ENCODE measurements at regions not wholly inside any gene's neighbourhood (a gene's known extent, or its start where the extent isn't known, plus 50 kb on each side); places are given as distances from the start of the nearest gene placed in this dataset.

DNA sequence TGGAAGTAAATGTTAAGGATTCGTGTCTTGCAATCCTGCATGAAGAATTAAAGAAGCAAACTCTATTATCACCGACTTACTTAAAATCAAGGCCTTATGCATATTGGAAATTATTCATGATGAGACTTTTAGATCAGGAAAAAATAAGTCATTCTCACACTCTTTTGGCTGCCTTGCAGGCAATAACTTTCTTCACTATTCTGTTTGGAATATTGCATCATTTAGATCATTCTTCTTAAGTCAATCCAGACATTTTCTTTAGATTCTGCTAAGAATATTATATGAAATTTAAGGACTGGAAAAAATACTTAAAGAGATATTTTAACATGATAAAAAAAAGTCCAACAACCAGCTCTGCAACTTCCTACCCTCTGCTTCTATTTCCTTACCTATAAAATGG, 245.4 kb downstream of the LRRN1 start:
- Histone ChIP-seq H3K4me1 (no peaks in the 10 kb centered on the region), H3K36me3 (no peaks in the 10 kb centered on the region), H3K4me3 (no peak overlapping the region), H3K27me3 (no peaks in the 10 kb centered on the region), H3K27ac (no peak overlapping the region), H3K9me3 (peaks cover 0 to 3% (median 0%) of the 10 kb centered on the region in 11 donors)
- no peak for DNase-seq
- 90 to 93% methylated on average over 2 of the region's 2 CpGs for WGBS, 2 donors
- TF ChIP-seq, protein P1, sequence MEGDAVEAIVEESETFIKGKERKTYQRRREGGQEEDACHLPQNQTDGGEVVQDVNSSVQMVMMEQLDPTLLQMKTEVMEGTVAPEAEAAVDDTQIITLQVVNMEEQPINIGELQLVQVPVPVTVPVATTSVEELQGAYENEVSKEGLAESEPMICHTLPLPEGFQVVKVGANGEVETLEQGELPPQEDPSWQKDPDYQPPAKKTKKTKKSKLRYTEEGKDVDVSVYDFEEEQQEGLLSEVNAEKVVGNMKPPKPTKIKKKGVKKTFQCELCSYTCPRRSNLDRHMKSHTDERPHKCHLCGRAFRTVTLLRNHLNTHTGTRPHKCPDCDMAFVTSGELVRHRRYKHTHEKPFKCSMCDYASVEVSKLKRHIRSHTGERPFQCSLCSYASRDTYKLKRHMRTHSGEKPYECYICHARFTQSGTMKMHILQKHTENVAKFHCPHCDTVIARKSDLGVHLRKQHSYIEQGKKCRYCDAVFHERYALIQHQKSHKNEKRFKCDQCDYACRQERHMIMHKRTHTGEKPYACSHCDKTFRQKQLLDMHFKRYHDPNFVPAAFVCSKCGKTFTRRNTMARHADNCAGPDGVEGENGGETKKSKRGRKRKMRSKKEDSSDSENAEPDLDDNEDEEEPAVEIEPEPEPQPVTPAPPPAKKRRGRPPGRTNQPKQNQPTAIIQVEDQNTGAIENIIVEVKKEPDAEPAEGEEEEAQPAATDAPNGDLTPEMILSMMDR (IDR thresholded peaks at IDR 0.05), result no peak
- ATAC-seq, result no peak
- intact Hi-C loops (cut with DNase I), result no loop called here

DNA sequence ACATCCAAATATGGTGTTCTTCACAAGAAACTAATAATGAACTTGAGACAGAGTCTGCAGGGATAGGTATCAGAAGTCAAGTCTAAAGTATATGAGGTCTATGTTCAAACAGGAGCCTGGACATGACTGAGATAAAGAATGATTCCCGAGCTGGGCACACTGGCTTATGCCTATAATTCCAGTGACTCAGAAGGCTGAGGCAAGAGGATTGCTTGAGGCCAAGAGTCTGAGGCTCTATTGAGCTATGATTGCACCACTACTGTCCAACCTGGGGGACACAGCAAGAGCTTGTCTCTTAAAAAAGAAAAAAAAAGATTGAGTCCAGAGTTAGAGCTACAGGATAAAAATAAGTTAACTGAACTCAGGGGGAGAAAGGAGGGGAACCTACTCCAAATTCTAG, 246.5 kb downstream of the LRRN1 start:
- TF ChIP-seq, protein P1 (IDR thresholded peaks at IDR 0.05), result no peak
- H3K4me1 ChIP-seq, result no peaks in the 10 kb centered on the region
- H3K9me3 ChIP-seq, result peaks cover 0 to 12% (median 0%) of the 10 kb centered on the region in 11 donors
- ATAC-seq, result no peak
- intact Hi-C loops (cut with DNase I), result no loop called here
- H3K4me3 ChIP-seq, result no peak overlapping the region
- no peaks in the 10 kb centered on the region for H3K27me3 ChIP-seq
- no peak for DNase-seq
- no peak overlapping the region for H3K27ac ChIP-seq
- WGBS, 2 donors, result 59 to 82% methylated on average over 1 of the region's 1 CpG
- no peaks in the 10 kb centered on the region for H3K36me3 ChIP-seq

GRCh38 chr3:4047366-4047765, 248.1 kb downstream of the LRRN1 start:
- H3K27ac ChIP-seq, result no peak overlapping the region
- 90 to 97% methylated on average over 1 of the region's 1 CpG for WGBS, 2 donors
- TF ChIP-seq, protein P1 (IDR thresholded peaks at IDR 0.05), result no peak
- H3K9me3 ChIP-seq, result peaks cover 0 to 12% (median 0%) of the 10 kb centered on the region in 11 donors
- H3K4me1 ChIP-seq, result no peaks in the 10 kb centered on the region
- H3K36me3 ChIP-seq, result no peaks in the 10 kb centered on the region
- ATAC-seq, result no peak
- H3K4me3 ChIP-seq, result no peak overlapping the region
- intact Hi-C loops (cut with DNase I), result no loop called here
- no peak for DNase-seq
- no peaks in the 10 kb centered on the region for H3K27me3 ChIP-seq

GRCh38 chr3:4052706-4053105, 250.5 kb upstream of the SETMAR start:
- no peaks in the 10 kb centered on the region for H3K36me3 ChIP-seq
- no peaks in the 10 kb centered on the region for H3K27me3 ChIP-seq
- H3K9me3 ChIP-seq, result peaks cover 0 to 12% (median 0%) of the 10 kb centered on the region in 11 donors
- DNase-seq (no peak), ATAC-seq (no peak)
- no peaks in the 10 kb centered on the region for H3K4me1 ChIP-seq
- TF ChIP-seq, protein P1 (IDR thresholded peaks at IDR 0.05), result no peak
- no peak overlapping the region for H3K4me3 ChIP-seq
- intact Hi-C loops (cut with DNase I), result no loop called here
- no peak overlapping the region for H3K27ac ChIP-seq
- WGBS, 2 donors, result 91 to 98% methylated on average over 1 of the region's 1 CpG
